ENCODE measurements at regions not wholly inside any gene's neighbourhood (a gene's known extent, or its start where the extent isn't known, plus 50 kb on each side); places are given as distances from the start of the nearest gene placed in this dataset.
"Not testable (repeated sequence)": the region's sequence is repeated elsewhere in the genome, so short reads cannot be mapped to it uniquely, and the experiment has no call there.

DNA sequence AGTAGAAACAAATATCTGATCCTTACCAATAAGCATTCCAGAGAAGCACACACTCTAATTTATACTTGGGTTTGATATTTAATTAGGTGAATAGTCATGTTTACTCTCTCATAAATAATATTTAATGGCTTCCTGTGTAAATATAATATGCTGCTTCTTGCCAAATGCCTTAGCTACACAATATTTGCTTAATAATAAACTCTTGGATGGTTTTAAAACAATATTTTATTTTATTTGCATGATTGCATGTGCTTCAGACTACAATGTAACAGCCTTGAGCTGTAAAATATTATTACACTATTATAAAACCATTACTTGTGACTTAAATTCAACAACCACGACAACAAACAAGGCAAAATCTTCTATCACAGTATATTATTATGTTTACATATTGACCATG is 542.4 kb upstream of the CHD1 start:
- TF ChIP-seq, protein P1, sequence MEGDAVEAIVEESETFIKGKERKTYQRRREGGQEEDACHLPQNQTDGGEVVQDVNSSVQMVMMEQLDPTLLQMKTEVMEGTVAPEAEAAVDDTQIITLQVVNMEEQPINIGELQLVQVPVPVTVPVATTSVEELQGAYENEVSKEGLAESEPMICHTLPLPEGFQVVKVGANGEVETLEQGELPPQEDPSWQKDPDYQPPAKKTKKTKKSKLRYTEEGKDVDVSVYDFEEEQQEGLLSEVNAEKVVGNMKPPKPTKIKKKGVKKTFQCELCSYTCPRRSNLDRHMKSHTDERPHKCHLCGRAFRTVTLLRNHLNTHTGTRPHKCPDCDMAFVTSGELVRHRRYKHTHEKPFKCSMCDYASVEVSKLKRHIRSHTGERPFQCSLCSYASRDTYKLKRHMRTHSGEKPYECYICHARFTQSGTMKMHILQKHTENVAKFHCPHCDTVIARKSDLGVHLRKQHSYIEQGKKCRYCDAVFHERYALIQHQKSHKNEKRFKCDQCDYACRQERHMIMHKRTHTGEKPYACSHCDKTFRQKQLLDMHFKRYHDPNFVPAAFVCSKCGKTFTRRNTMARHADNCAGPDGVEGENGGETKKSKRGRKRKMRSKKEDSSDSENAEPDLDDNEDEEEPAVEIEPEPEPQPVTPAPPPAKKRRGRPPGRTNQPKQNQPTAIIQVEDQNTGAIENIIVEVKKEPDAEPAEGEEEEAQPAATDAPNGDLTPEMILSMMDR (IDR thresholded peaks at IDR 0.05 in 2 of 3, conservative IDR thresholded peaks at IDR 0.05 in 1 of 3; ENCODE audit: borderline replicate concordance in 1 of 3, insufficient read depth in 1 of 3, low read depth in 2 of 3, low read length in 2 of 3) = not testable (repeated sequence)
- not testable (repeated sequence) for TF ChIP-seq RAD21 (IDR thresholded peaks at IDR 0.05; ENCODE audit: low read depth); EZH2 (IDR thresholded peaks at IDR 0.05); POLR2AphosphoS5 (IDR thresholded peaks at IDR 0.05; ENCODE audit: low read depth, low read length); EZH2phosphoT487 (IDR thresholded peaks at IDR 0.05; ENCODE audit: borderline replicate concordance); ELF1 (IDR thresholded peaks at IDR 0.05; ENCODE audit: borderline replicate concordance, low read depth); TCF7L2 (IDR thresholded peaks at IDR 0.05; ENCODE audit: borderline replicate concordance, extremely low read depth, insufficient read depth, insufficient read length); JUND (IDR thresholded peaks at IDR 0.05); POLR2A (IDR thresholded peaks at IDR 0.05; ENCODE audit: borderline replicate concordance, extremely low read depth, insufficient read depth, insufficient read length); YY1 (IDR thresholded peaks at IDR 0.05; ENCODE audit: extremely low read depth, insufficient replicate concordance, low read depth, low read length)
- TF ChIP-seq, protein P2, sequence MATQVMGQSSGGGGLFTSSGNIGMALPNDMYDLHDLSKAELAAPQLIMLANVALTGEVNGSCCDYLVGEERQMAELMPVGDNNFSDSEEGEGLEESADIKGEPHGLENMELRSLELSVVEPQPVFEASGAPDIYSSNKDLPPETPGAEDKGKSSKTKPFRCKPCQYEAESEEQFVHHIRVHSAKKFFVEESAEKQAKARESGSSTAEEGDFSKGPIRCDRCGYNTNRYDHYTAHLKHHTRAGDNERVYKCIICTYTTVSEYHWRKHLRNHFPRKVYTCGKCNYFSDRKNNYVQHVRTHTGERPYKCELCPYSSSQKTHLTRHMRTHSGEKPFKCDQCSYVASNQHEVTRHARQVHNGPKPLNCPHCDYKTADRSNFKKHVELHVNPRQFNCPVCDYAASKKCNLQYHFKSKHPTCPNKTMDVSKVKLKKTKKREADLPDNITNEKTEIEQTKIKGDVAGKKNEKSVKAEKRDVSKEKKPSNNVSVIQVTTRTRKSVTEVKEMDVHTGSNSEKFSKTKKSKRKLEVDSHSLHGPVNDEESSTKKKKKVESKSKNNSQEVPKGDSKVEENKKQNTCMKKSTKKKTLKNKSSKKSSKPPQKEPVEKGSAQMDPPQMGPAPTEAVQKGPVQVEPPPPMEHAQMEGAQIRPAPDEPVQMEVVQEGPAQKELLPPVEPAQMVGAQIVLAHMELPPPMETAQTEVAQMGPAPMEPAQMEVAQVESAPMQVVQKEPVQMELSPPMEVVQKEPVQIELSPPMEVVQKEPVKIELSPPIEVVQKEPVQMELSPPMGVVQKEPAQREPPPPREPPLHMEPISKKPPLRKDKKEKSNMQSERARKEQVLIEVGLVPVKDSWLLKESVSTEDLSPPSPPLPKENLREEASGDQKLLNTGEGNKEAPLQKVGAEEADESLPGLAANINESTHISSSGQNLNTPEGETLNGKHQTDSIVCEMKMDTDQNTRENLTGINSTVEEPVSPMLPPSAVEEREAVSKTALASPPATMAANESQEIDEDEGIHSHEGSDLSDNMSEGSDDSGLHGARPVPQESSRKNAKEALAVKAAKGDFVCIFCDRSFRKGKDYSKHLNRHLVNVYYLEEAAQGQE (IDR thresholded peaks at IDR 0.05; ENCODE audit: low read depth) = not testable (repeated sequence)
